ENCODE measurements at regions not wholly inside any gene's neighbourhood (a gene's known extent, or its start where the extent isn't known, plus 50 kb on each side); places are given as distances from the start of the nearest gene placed in this dataset.

GRCh38 chr4:35604252-35604651 lies 640.1 kb downstream of the ARAP2 start:
- TF ChIP-seq POLR2A (IDR thresholded peaks at IDR 0.05; ENCODE audit: borderline replicate concordance, extremely low read depth, insufficient read depth, insufficient read length) (no peak), POLR2AphosphoS5 (IDR thresholded peaks at IDR 0.05; ENCODE audit: low read depth, low read length) (no peak), ZBTB33 (IDR thresholded peaks at IDR 0.05; ENCODE audit: extremely low read depth, insufficient replicate concordance, low read length) (no peak), EZH2phosphoT487 (IDR thresholded peaks at IDR 0.05; ENCODE audit: borderline replicate concordance) (no peak), EZH2 (IDR thresholded peaks at IDR 0.05) (no peak), MAX (IDR thresholded peaks at IDR 0.05) (no peak), ELF1 (IDR thresholded peaks at IDR 0.05; ENCODE audit: borderline replicate concordance, low read depth) (no peak)
- TF ChIP-seq, protein P1, sequence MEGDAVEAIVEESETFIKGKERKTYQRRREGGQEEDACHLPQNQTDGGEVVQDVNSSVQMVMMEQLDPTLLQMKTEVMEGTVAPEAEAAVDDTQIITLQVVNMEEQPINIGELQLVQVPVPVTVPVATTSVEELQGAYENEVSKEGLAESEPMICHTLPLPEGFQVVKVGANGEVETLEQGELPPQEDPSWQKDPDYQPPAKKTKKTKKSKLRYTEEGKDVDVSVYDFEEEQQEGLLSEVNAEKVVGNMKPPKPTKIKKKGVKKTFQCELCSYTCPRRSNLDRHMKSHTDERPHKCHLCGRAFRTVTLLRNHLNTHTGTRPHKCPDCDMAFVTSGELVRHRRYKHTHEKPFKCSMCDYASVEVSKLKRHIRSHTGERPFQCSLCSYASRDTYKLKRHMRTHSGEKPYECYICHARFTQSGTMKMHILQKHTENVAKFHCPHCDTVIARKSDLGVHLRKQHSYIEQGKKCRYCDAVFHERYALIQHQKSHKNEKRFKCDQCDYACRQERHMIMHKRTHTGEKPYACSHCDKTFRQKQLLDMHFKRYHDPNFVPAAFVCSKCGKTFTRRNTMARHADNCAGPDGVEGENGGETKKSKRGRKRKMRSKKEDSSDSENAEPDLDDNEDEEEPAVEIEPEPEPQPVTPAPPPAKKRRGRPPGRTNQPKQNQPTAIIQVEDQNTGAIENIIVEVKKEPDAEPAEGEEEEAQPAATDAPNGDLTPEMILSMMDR (IDR thresholded peaks at IDR 0.05 in 2 of 3, conservative IDR thresholded peaks at IDR 0.05 in 1 of 3; ENCODE audit: borderline replicate concordance in 1 of 3, insufficient read depth in 1 of 3, low read depth in 2 of 3, low read length in 2 of 3) = no peak

Data from HCT116 (cell line).